ENCODE measurements at regions not wholly inside any gene's neighbourhood (a gene's known extent, or its start where the extent isn't known, plus 50 kb on each side); places are given as distances from the start of the nearest gene placed in this dataset.

DNA sequence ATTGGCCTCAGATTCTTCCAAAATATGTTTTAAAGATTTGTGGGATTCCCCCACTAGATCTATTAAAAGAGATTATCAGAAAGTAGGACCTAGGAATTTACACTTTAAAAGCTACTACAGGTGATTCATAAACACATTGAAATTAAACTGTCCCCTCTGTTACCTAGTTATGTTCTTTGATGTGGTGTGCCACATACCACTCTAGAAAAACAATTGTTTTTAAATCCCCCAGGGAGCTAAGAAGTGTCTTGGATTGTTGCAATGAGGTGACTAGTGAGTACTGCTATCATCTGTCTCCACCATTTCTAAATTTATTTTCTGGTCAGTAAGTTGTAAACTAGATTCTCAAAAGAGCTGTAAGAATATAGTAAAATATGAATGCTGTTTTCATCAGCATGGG is 214.5 kb upstream of the DOK6 start:
- H3K36me3 ChIP-seq, result no peaks in the 10 kb centered on the region
- ATAC-seq, result no peak
- no peak for TF ChIP-seq POLR2A (IDR thresholded peaks at IDR 0.05)
- TF ChIP-seq, protein P1, sequence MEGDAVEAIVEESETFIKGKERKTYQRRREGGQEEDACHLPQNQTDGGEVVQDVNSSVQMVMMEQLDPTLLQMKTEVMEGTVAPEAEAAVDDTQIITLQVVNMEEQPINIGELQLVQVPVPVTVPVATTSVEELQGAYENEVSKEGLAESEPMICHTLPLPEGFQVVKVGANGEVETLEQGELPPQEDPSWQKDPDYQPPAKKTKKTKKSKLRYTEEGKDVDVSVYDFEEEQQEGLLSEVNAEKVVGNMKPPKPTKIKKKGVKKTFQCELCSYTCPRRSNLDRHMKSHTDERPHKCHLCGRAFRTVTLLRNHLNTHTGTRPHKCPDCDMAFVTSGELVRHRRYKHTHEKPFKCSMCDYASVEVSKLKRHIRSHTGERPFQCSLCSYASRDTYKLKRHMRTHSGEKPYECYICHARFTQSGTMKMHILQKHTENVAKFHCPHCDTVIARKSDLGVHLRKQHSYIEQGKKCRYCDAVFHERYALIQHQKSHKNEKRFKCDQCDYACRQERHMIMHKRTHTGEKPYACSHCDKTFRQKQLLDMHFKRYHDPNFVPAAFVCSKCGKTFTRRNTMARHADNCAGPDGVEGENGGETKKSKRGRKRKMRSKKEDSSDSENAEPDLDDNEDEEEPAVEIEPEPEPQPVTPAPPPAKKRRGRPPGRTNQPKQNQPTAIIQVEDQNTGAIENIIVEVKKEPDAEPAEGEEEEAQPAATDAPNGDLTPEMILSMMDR (IDR thresholded peaks at IDR 0.05), result no peak
- no peak overlapping the region for H3K27ac ChIP-seq
- H3K4me1 ChIP-seq, result no peaks in the 10 kb centered on the region
- intact Hi-C loops (cut with DNase I), result no loop called here
- no peak for DNase-seq
- H3K27me3 ChIP-seq, result no peaks in the 10 kb centered on the region
- H3K9me3 ChIP-seq, result no peaks in the 10 kb centered on the region
- no peak overlapping the region for H3K4me3 ChIP-seq

DNA sequence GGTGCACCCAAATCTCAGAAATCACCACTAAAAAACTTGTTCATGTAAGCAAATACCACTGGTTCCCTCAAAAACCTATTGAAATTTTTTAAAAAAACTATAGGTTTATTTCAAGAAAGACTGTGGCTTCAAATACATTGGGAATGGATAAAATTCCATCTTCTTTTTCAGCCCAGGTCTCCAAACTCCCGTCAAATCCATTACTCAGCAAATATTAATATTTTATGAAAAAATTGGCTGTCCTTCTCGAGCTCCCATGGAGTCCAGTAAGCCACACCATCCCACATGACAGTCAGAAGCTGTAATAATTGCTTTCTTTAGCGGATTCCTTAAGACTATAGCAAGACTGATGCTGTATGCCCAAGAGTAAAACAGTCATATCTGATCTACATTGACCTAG is 204.4 kb upstream of the DOK6 start:
- no peaks in the 10 kb centered on the region for H3K4me1 ChIP-seq
- H3K27me3 ChIP-seq, result no peaks in the 10 kb centered on the region
- no peak overlapping the region for H3K27ac ChIP-seq
- intact Hi-C loops (cut with DNase I), result no loop called here
- ATAC-seq, result no peak
- no peak overlapping the region for H3K4me3 ChIP-seq
- no peaks in the 10 kb centered on the region for H3K36me3 ChIP-seq
- WGBS, 4 donors, result 71 to 81% (median 77%) methylated on average over 3 of the region's 3 CpGs
- TF ChIP-seq, protein P1 (IDR thresholded peaks at IDR 0.05), result no peak
- TF ChIP-seq POLR2A (IDR thresholded peaks at IDR 0.05), result no peak
- no peaks in the 10 kb centered on the region for H3K9me3 ChIP-seq
- DNase-seq, result no peak

- TF ChIP-seq, protein P1 (IDR thresholded peaks at IDR 0.05), result no peak
- no peak for TF ChIP-seq POLR2A (IDR thresholded peaks at IDR 0.05)
- Histone ChIP-seq H3K27me3 (no peaks in the 10 kb centered on the region), H3K4me3 (no peak overlapping the region), H3K36me3 (no peaks in the 10 kb centered on the region), H3K27ac (no peak overlapping the region), H3K9me3 (peaks cover 0 to 4% (median 0%) of the 10 kb centered on the region in 12 donors), H3K4me1 (no peaks in the 10 kb centered on the region)
- WGBS, 4 donors, result 70 to 81% (median 80%) methylated on average over 1 of the region's 1 CpG
- ATAC-seq, result no peak
- intact Hi-C loops (cut with DNase I), result no loop called here
- no peak for DNase-seq
Observed at GRCh38 chr18:69205925-69206324, 194.8 kb upstream of the DOK6 start.

DNA sequence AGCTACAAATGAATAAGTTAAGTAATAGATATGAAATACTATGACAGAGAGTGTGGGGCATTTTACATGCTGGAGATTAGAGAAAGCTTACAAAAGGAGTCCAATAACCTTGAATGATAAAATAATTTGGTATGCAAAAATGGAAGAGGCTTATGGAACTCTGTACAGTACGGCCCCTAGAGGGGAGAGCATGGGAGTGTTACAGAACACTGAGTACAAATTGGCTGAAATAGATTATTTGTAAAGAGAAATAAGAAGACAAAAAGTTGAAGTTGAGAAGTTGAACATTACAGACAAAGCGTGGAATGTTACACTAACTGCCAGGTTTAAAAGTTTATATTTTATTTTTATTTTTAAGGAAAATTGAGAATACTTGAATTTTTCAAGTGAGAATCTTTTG is 192.1 kb upstream of the DOK6 start:
- H3K27ac ChIP-seq, result no peak overlapping the region
- DNase-seq, result no peak
- no peak for TF ChIP-seq POLR2A (IDR thresholded peaks at IDR 0.05)
- TF ChIP-seq, protein P1 (IDR thresholded peaks at IDR 0.05), result no peak
- H3K4me3 ChIP-seq, result no peak overlapping the region
- ATAC-seq, result no peak
- H3K27me3 ChIP-seq, result no peaks in the 10 kb centered on the region
- H3K4me1 ChIP-seq, result no peaks in the 10 kb centered on the region
- H3K36me3 ChIP-seq, result no peaks in the 10 kb centered on the region
- WGBS, 4 donors, result 86 to 92% (median 89%) methylated on average over 2 of the region's 2 CpGs
- peaks cover 0 to 7% (median 0%) of the 10 kb centered on the region in 12 donors for H3K9me3 ChIP-seq
- intact Hi-C loops (cut with DNase I), result no loop called here

All from heart left ventricle (tissue), 16 donors.